ENCODE measurements at regions not wholly inside any gene's neighbourhood (a gene's known extent, or its start where the extent isn't known, plus 50 kb on each side); places are given as distances from the start of the nearest gene placed in this dataset.
"Not testable (repeated sequence)": the region's sequence is repeated elsewhere in the genome, so short reads cannot be mapped to it uniquely, and the experiment has no call there.

GRCh38 chr4:33831442-33832066, 2412.8 kb downstream of the ARAP2 start:
- TF ChIP-seq EP300 (IDR thresholded peaks at IDR 0.05) (no peak), POLR2AphosphoS5 (IDR thresholded peaks at IDR 0.05) (no peak), CTCF (IDR thresholded peaks at IDR 0.05) (no peak), POLR2A (IDR thresholded peaks at IDR 0.05) (no peak)
- Histone ChIP-seq H3K4me3 (no peak overlapping the region), H3K27me3 (no peaks in the 10 kb centered on the region), H3K9me3 (peaks cover 0 to 3% (median 0%) of the 10 kb centered on the region in 4 donors), H3K4me1 (no peaks in the 10 kb centered on the region), H3K36me3 (no peaks in the 10 kb centered on the region), H3K27ac (no peak overlapping the region)
- ATAC-seq (ENCODE audit: low FRiP score in 2 of 2) (no peak), DNase-seq (no peak)
- WGBS, 2 donors: 69 to 71% methylated on average over 3 of the region's 3 CpGs

- H3K27ac ChIP-seq; H3K4me1 ChIP-seq; H3K36me3 ChIP-seq; H3K9me3 ChIP-seq; ATAC-seq (ENCODE audit: low FRiP score in 2 of 2); H3K4me3 ChIP-seq; DNase-seq; H3K27me3 ChIP-seq: not testable (repeated sequence)
- 89 to 96% methylated on average over 3 of the region's 3 CpGs for WGBS, 2 donors
These were observed 2408.6 kb downstream of the ARAP2 start for GRCh38 chr4:33835764-33836163.

GRCh38 chr4:33837043-33837838, 2407.1 kb downstream of the ARAP2 start:
- DNase-seq (no peak), ATAC-seq (ENCODE audit: low FRiP score in 2 of 2) (no peak)
- Histone ChIP-seq H3K36me3 (no peaks in the 10 kb centered on the region), H3K4me1 (no peaks in the 10 kb centered on the region), H3K4me3 (no peak overlapping the region), H3K27ac (no peak overlapping the region), H3K27me3 (no peaks in the 10 kb centered on the region), H3K9me3 (no peaks in the 10 kb centered on the region)
- 74 to 83% methylated on average over 5 of the region's 5 CpGs for WGBS, 2 donors
- TF ChIP-seq CTCF (IDR thresholded peaks at IDR 0.05) (no peak), POLR2A (IDR thresholded peaks at IDR 0.05) (no peak)

GRCh38 chr4:33841120-33841519, 2403.2 kb downstream of the ARAP2 start:
- Histone ChIP-seq H3K4me3 (no peak overlapping the region), H3K9me3 (peaks cover 0 to 4% (median 0%) of the 10 kb centered on the region in 4 donors), H3K4me1 (no peaks in the 10 kb centered on the region), H3K36me3 (no peaks in the 10 kb centered on the region), H3K27ac (no peak overlapping the region), H3K27me3 (no peaks in the 10 kb centered on the region)
- WGBS, 2 donors: 44 to 48% methylated on average over 1 of the region's 1 CpG
- DNase-seq (no peak), ATAC-seq (ENCODE audit: low FRiP score in 2 of 2) (no peak)
- TF ChIP-seq POLR2AphosphoS5 (IDR thresholded peaks at IDR 0.05) (no peak), EP300 (IDR thresholded peaks at IDR 0.05) (no peak), CTCF (IDR thresholded peaks at IDR 0.05) (no peak), POLR2A (IDR thresholded peaks at IDR 0.05) (no peak)

- WGBS, 2 donors: 48 to 64% methylated on average over 3 of the region's 3 CpGs
- Histone ChIP-seq H3K4me1 (no peaks in the 10 kb centered on the region), H3K27ac (no peak overlapping the region), H3K36me3 (no peaks in the 10 kb centered on the region), H3K4me3 (no peak overlapping the region), H3K9me3 (peaks cover 0 to 4% (median 0%) of the 10 kb centered on the region in 4 donors), H3K27me3 (no peaks in the 10 kb centered on the region)
- ATAC-seq (ENCODE audit: low FRiP score in 2 of 2): no peak
- TF ChIP-seq EP300 (IDR thresholded peaks at IDR 0.05): no peak
- DNase-seq: no peak
These were observed 2393.9 kb downstream of the ARAP2 start for GRCh38 chr4:33850371-33850902.

GRCh38 chr4:33853670-33854069, 2390.6 kb downstream of the ARAP2 start:
- not testable (repeated sequence) for ATAC-seq (ENCODE audit: low FRiP score in 2 of 2)

More at GRCh38 chr4:33853670-33854069, 2390.6 kb downstream of the ARAP2 start:
- not testable (repeated sequence) for DNase-seq, H3K36me3 ChIP-seq, H3K4me3 ChIP-seq, H3K4me1 ChIP-seq, H3K27ac ChIP-seq, H3K9me3 ChIP-seq, H3K27me3 ChIP-seq
